HuH-7 (cell line): ENCODE measurements at regions not wholly inside any gene's neighbourhood (a gene's known extent, or its start where the extent isn't known, plus 50 kb on each side); places are given as distances from the start of the nearest gene placed in this dataset.

Experiments
- DNase-seq: peaks from one replicate; pipeline ENCODE4 v3.0.0; 2011; ENCODE audit warnings: low spot score

DNA sequence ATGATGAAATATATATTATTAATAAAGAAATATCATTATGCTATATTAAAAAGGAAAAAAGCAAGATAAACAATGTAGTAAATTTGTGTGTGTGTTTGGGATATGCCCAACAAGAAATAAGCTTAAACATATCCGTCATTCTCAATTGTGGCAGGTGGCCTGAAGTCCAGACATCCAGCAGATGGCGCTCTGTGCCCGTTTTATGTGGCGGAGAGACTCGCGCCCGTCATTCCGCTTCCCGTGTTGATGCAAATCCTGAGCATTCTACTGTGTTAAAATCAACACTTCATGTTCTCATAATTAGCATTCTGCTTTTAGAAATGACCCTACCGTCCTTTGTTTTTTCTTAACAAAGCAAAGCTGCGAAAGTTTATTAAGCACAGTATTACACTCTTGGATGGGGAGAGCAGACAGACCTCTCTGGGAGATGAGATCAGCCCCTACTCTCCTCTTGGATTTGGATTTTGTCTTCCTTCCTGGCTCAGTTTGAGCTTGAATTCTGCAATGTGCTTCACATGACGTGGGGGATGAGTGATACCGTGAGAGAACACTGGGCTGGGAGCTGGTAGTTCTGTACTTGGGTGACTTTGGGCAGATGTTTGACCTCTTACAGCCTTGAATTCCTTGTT lies 125.8 kb downstream of the MCHR2 start:
- DNase-seq = peak; percentile 41
